ENCODE measurements at regions not wholly inside any gene's neighbourhood (a gene's known extent, or its start where the extent isn't known, plus 50 kb on each side); places are given as distances from the start of the nearest gene placed in this dataset.
"Not testable (repeated sequence)": the region's sequence is repeated elsewhere in the genome, so short reads cannot be mapped to it uniquely, and the experiment has no call there.

DNA sequence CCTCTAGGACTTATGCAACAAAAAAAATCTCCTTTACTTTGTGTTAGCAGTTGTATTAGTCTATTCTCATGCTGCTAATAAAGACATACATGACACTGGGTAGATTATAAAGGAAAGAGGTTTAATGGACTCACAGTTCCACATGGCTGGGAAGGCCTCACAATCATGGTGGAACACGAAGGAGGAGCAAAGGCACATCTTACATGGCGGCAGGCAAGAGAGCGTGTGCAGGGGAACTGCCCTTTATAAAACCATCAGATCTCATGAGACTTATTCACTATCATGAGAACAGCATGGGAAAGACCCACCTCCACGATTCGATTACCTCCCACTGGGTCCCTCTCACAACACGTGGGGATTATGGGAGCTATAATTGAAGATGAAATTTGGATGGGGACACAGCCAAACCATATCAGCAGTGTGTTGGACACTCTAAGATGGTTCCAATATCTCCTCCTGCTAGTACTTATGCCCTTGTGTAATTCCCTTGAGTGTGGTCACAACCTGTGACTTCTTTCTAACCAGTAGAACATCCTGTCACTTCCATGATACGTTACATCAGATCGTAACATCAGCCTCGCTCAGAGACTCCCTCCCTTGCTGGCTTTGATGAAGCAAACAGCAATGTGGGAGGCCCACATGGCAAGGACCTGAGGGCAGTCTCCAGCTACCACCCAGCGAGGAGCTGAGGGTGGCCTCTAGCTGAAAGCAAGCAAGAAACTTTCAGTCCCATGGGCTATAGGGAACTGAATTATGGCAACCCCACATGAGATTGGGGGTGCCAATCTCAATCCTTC lies 113.5 kb upstream of the PITX1 start:
- 91 to 95% methylated on average over 8 to 10 of the region's 10 CpGs for WGBS, 2 donors
- DNase-seq: no peak
- no peak overlapping the region for H3K4me3 ChIP-seq
- H3K27me3 ChIP-seq: no peaks in the 10 kb centered on the region
- intact Hi-C loops (cut with DNase I): no loop called here
- peaks cover 0 to 23% (median 4%) of the 10 kb centered on the region in 3 donors for H3K4me1 ChIP-seq
- H3K36me3 ChIP-seq: no peaks in the 10 kb centered on the region
- H3K9me3 ChIP-seq: no peaks in the 10 kb centered on the region
- no peak overlapping the region for H3K27ac ChIP-seq
- no peak for TF ChIP-seq POLR2A (IDR thresholded peaks at IDR 0.05)
- TF ChIP-seq, protein P1, sequence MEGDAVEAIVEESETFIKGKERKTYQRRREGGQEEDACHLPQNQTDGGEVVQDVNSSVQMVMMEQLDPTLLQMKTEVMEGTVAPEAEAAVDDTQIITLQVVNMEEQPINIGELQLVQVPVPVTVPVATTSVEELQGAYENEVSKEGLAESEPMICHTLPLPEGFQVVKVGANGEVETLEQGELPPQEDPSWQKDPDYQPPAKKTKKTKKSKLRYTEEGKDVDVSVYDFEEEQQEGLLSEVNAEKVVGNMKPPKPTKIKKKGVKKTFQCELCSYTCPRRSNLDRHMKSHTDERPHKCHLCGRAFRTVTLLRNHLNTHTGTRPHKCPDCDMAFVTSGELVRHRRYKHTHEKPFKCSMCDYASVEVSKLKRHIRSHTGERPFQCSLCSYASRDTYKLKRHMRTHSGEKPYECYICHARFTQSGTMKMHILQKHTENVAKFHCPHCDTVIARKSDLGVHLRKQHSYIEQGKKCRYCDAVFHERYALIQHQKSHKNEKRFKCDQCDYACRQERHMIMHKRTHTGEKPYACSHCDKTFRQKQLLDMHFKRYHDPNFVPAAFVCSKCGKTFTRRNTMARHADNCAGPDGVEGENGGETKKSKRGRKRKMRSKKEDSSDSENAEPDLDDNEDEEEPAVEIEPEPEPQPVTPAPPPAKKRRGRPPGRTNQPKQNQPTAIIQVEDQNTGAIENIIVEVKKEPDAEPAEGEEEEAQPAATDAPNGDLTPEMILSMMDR (IDR thresholded peaks at IDR 0.05): no peak

DNA sequence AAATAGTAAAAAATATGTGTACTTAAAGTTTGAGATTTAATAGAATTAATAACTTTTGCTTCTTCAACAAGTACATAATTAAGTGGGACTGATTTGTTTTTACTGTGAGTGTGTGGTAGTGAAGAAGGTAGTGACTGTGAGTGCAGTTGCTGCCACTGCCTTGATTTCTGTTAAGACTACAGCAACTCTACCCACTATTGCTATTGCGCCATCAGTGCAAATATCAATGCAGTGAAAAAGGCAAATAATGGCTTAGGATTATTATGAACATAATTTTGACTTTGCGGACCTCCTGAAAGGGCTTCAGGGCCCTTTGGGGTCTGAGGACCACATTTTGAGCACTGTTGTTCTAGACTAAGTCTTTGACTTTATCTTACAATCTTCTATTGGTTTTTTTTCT lies 112.0 kb upstream of the PITX1 start:
- DNase-seq: no peak
- WGBS, 2 donors: 93 to 100% methylated on average over 2 of the region's 2 CpGs
- no peak for TF ChIP-seq POLR2A (IDR thresholded peaks at IDR 0.05)
- TF ChIP-seq, protein P1 (IDR thresholded peaks at IDR 0.05): no peak
- H3K9me3 ChIP-seq: no peaks in the 10 kb centered on the region
- H3K4me1 ChIP-seq: peaks cover 3 to 38% (median 12%) of the 10 kb centered on the region in 3 donors
- H3K36me3 ChIP-seq: no peaks in the 10 kb centered on the region
- H3K27me3 ChIP-seq: no peaks in the 10 kb centered on the region
- intact Hi-C loops (cut with DNase I): no loop called here
- no peak overlapping the region for H3K4me3 ChIP-seq
- no peak overlapping the region for H3K27ac ChIP-seq

DNA sequence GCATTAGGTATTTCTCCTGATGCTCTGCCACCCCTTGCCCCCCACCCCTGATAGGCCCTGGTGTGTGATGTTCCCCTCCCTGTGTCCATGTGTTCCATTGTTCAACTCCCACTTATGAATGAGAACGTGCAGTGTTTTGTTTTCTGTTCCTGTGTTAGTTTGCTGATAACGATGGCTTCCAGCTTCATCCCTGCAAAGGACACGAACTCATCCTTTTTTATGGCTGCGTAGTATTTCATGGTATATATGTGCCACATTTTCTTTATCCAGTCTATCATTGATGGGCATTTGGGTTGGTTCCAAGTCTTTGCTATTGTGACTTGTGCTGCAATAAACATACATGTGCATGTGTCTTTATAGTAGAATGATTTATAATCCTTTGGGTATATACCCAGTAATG lies 109.7 kb upstream of the PITX1 start:
- DNase-seq, H3K27me3 ChIP-seq, H3K9me3 ChIP-seq, H3K4me3 ChIP-seq, H3K36me3 ChIP-seq: not testable (repeated sequence)
- WGBS, 2 donors: 76 to 81% methylated on average over 4 of the region's 4 CpGs
- peaks cover 20 to 53% (median 33%) of the 10 kb centered on the region in 3 donors for H3K4me1 ChIP-seq
- intact Hi-C loops (cut with DNase I): loop anchor here (5.0 kb wide), 1 partner anchor 44 kb away; no protein-coding TSS in a partner anchor
- H3K27ac ChIP-seq: peak overlapping the region in 3 of 4 donors; percentile 91 to 96 (median 95)

DNA sequence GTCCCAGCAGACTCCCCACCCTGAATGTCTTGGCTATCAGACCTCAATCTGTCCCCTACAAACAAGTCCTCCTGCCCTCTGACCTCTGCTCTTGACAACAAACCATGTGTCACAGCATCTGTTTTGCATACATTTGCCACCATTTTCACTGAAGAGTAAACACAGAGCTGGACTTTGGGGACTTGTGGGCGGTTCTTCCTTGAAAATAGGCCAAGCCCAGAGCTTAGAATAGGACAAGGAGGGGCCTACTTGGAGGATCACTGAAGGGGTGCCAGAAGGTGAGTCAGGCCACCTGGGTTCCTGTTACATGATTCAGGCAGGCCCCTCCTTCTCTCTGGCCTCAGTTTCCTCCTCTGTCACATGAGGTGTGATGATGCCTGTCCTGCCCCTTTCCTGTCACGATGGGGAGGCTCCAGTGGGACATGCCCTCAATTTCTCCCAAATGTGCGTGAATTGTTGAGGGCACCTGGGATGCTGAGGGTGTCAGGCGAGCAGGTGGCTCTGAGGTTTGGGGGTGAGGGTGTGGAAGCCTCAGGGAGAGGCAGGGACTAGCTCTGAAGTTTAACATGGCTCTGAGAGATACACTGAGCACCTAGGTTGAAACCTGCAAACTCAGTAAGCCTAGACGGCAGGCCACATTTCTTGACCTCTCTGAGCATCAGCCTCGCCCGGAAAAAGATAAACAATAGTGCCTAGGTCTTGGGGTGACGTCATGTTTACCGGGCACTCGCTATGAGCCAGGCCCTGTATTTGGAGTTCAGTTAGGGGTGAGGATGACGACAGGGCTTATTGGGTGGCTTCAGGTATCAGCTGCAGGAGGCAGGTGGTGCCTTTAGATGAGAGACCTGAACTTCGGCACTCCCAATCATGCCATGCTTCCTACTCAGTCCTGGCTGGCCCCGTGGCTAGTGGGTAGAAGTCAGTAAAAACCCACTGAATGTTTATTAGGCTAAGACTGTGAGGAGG lies 107.6 kb upstream of the PITX1 start:
- 42 to 50% methylated on average over 9 to 12 of the region's 13 CpGs for WGBS, 2 donors
- Histone ChIP-seq H3K27ac (peak overlapping the region; percentile 91 to 96 (median 95)), H3K36me3 (no peaks in the 10 kb centered on the region), H3K27me3 (no peaks in the 10 kb centered on the region), H3K4me3 (no peak overlapping the region), H3K9me3 (no peaks in the 10 kb centered on the region), H3K4me1 (peaks cover 39 to 69% (median 53%) of the 10 kb centered on the region in 3 donors)
- no peak for TF ChIP-seq POLR2A (IDR thresholded peaks at IDR 0.05)
- TF ChIP-seq, protein P1 (IDR thresholded peaks at IDR 0.05): no peak
- intact Hi-C loops (cut with DNase I): loop anchor here (5.0 kb wide), 1 partner anchor 46 kb away; no protein-coding TSS in a partner anchor
- DNase-seq: no peak

DNA sequence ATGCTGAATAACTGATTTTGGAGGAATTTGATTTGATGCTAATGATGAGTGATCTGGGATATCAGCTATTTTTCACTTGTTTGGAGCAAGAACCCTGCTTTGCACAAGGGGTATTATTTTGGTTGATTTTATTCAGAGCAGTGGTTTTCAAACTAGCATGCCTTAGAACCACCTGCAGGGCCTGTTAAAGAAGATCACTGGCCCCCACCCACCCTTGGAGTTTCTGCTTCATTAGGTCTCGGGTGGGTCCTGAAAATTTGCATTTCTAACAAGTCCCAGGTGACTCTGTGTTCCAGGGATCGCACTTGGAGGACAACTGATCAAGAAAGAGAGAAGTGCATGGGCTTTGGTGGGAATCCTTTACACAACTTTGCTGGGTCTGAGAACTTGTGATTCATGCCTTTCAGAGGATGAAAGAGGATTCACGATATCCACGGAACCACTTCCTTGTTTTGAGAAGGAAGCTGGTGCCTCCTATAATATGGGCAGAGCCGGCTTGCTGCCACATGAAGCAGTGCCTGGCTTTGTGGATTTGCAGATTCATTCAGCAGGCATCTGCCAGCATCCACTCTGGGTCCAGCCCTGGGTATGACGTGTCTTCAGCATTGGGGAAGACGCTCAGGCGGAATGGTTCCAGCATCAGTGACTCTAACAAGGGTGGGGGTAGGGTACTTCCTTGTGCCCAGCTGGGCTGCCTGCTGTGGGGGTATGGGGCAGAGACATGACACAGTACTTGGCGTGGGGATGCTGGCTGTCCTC lies 106.6 kb upstream of the PITX1 start:
- Histone ChIP-seq H3K36me3 (no peaks in the 10 kb centered on the region), H3K27me3 (no peaks in the 10 kb centered on the region), H3K9me3 (no peaks in the 10 kb centered on the region), H3K27ac (peak overlapping the region; percentile 91 to 96 (median 95)), H3K4me1 (peaks cover 48 to 79% (median 63%) of the 10 kb centered on the region in 3 donors), H3K4me3 (no peak overlapping the region)
- TF ChIP-seq POLR2A (IDR thresholded peaks at IDR 0.05): peak in 2 of 4 donors; percentile 34 to 41
- TF ChIP-seq, protein P1 (IDR thresholded peaks at IDR 0.05): no peak
- WGBS, 2 donors: 31 to 39% methylated on average over 4 to 6 of the region's 9 CpGs
- DNase-seq: no peak
- intact Hi-C loops (cut with DNase I): loop anchor here (5.0 kb wide), 1 partner anchor 47 kb away; no protein-coding TSS in a partner anchor

Measured in esophagus squamous epithelium (tissue), 5 donors.